GM12875 (cell line): ENCODE measurements at regions not wholly inside any gene's neighbourhood (a gene's known extent, or its start where the extent isn't known, plus 50 kb on each side); places are given as distances from the start of the nearest gene placed in this dataset.

Experiments
- H3K4me3 ChIP-seq: one replicate; pipeline ENCODE4 v1.5.1; 2011; ENCODE audit warnings: low read depth, low read length, control low read depth
- TF ChIP-seq, protein P1 (sequence below): IDR thresholded peaks from 2 replicates; pipeline ENCODE4 v1.5.1; 2011; ENCODE audit warnings: low read depth, mild to moderate bottlenecking, control low read depth, inconsistent platforms, low read length, moderate library complexity, borderline replicate concordance; ENCODE audit not compliant: insufficient read depth

DNA sequence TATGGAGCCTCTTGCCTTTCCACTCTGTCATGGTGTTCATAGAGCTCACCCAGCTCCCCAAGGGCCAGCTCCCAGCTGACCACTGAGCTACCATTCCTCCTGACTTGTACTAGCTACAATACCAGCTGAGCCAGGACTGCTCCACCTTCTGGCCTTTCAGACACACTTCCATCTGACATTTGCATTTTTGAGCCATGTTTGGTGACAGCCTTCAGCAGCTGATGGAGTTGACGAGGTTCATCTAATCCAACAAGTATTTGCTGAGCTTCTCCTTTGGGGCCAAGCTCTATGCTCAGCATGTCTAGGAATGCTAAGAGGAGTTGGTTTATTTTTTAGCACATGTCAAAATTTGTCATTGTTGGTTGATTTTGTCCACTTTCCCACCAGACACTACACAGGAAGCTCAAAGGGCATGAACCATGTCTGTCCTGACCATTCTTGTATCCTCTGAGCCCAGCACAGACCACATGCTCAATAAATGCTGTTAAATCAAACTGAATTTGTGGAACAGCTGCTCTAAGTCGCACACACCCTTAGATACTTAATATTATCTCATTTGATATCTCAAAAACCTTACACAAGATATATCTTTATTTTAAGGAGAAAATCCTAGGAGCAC is 142.6 kb upstream of the PPARGC1A start:
- no peak overlapping the region for H3K4me3 ChIP-seq
- TF ChIP-seq, protein P1, sequence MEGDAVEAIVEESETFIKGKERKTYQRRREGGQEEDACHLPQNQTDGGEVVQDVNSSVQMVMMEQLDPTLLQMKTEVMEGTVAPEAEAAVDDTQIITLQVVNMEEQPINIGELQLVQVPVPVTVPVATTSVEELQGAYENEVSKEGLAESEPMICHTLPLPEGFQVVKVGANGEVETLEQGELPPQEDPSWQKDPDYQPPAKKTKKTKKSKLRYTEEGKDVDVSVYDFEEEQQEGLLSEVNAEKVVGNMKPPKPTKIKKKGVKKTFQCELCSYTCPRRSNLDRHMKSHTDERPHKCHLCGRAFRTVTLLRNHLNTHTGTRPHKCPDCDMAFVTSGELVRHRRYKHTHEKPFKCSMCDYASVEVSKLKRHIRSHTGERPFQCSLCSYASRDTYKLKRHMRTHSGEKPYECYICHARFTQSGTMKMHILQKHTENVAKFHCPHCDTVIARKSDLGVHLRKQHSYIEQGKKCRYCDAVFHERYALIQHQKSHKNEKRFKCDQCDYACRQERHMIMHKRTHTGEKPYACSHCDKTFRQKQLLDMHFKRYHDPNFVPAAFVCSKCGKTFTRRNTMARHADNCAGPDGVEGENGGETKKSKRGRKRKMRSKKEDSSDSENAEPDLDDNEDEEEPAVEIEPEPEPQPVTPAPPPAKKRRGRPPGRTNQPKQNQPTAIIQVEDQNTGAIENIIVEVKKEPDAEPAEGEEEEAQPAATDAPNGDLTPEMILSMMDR, result no peak

DNA sequence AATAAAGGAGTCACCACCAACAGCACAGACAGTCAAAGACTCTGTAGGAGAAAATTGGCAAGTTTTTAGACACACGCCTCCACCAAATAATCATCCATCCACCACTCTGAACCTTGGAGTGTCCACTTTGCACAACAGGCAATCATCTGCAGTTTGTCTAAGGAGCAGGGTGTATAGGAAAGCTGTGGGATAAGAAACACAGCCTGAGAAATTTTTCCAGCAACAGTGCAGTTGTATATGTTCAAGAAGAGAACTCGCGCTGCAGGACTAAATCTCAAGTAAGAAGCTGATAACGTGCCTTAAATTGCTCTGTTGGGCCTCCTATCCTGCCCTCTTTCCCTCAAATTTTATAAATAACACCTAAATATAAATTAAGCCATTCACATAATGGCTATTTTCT is 136.7 kb upstream of the PPARGC1A start:
- H3K4me3 ChIP-seq, result no peak overlapping the region
- TF ChIP-seq, protein P1, result no peak

DNA sequence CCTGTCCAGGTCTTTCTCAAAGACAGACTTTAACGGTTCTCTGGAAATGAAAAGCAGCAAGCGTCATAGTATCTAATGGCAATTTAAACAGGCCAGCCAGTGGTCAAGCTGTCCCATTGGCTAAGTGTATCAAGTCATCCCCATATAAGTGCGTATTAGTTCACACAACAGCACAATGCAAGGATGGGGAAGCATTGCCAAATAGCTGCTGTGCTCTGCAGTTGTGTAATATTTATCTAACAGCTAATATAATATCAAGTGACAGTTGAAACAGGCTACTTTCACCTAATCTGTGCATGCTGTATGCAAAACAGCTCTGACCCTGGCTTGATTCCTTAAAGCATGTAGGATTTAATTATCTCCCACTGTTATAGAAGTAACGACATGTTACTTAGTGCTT is 134.8 kb upstream of the PPARGC1A start:
- no peak overlapping the region for H3K4me3 ChIP-seq
- TF ChIP-seq, protein P1, result no peak

DNA sequence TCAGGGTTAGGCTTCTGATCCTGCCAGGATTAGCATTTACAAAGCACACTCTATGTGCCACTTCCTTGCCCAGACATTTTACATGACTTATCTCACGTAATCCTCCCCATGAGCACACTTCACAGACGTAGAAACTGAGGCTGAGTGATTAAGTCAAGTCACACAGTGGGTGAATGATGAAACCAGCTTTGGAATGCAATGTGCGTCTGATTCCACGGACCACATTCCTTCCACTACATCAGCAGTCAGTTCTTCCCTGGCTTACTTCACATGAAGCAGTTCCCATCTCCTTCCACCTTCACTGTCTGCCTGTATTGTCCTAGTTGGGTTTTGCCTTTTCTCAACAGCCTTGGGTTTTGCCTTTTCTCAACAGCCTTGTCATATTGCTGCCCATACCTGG is 134.3 kb upstream of the PPARGC1A start:
- TF ChIP-seq, protein P1, result no peak

DNA sequence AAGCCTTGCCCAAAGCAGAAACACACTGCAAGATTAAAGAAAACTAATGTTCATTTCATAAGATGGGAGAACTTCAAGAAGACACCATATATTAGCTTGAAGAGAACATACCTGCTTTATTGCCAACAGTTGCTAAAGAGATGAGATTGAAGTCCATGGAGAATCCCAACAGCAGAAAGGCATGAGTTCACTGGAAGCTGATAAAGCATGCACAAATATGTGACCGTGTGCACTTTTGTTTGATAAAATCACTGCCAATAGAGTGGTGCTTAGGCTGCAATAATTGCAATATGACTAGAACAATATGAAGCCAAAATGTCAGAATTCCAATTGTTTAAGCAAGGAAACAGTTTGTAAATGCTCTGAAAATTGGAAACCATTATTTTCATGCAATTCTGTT is 125.9 kb upstream of the PPARGC1A start:
- TF ChIP-seq, protein P1, result no peak

More for the DNA sequence above, 134.3 kb upstream of the PPARGC1A start:
- no peak overlapping the region for H3K4me3 ChIP-seq

DNA sequence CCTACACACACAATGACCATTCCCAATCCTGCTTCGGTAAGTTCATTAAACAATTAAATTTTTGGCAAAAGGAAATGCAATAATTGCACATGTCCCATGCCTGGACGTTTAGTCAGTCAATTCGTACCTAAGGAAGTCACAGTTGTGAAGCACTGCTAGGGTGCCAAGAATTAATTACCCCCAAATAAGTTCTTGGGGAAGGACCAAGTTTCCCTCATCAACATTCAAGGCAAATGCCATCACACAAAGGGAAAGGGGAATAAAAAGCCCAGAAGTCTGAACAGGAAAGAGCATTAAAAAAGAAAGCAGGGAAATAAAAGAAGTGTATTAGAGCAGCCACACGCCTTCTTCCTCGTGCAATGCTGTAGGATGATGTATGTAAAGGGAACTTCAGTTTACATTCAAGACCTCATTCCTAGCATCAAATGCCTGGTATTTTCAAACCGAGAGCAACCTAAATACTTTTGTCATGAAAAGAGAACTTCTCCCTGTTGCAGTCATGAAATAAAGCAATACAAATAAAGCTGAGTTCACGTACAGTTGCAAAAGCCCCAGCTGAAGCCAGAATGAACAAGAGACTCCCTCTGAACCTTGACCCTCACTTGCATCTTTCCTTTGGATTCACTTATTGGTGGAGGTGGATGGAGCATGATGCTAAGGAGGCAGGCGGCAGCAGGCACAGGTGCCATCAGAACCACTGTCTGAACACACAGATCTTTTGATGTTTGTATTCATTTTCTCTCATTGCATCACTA is 124.0 kb upstream of the PPARGC1A start:
- no peak overlapping the region for H3K4me3 ChIP-seq
- TF ChIP-seq, protein P1, result no peak

More for the DNA sequence above, 125.9 kb upstream of the PPARGC1A start:
- no peak overlapping the region for H3K4me3 ChIP-seq

DNA sequence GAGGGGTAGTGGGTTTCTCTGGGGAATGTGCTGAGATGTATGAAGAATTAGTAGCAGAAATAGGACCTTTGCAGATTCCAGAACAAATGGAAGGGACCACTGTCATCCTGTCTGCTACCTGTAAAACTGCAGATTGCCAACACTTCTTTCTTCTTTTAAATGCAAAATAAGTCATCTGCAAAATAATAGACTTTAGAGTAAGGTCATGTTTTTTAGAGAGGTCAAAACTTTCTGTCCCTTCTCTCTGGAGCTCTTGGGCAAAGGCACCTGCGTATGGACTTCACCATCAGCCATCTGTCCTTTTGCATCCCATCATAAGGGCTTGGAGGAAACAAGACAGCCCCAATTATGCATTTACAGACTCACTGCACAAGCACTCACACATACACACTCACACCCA is 121.1 kb upstream of the PPARGC1A start:
- TF ChIP-seq, protein P1, result no peak
- no peak overlapping the region for H3K4me3 ChIP-seq
